RPMI8226 (cell line): ENCODE measurements at regions not wholly inside any gene's neighbourhood (a gene's known extent, or its start where the extent isn't known, plus 50 kb on each side); places are given as distances from the start of the nearest gene placed in this dataset.

Experiments used
- DNase-seq: peaks from one replicate; pipeline ENCODE4 v3.0.0-alpha.2; 2015

DNA sequence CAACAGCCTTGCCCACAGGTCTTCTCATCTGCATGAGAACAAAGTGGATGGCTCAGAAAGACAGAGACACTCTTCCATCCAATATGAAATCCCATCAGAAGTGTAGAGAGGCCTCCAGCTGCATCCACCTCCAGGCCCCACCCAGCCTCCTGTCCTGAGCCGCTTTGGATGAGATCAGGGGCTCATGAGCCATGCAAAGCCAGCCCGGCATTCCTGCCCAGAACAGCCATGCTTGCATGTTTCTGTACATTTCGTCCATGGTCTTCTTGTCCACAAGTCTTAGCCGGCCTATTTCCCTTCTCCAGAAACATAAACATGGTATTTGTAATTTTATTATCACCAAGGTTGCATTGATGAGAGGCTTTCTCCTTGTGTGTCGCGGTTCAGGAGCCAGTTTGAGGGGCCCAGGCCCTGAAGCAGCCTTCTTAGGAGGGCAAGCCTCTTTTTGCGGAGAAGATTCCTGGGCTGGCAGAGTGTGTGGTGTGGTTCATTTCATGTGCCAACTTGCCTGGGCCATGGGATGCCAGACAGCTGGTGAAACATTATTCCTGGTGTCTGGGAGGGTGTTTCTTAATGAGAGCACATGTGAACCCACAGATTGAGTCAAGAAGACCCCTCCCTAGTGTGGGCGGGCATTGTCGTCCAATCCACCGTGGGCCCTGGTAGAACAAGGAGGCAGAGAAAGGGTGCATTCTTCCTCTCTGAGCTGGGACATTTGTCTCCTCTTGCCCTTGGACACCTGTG, 928.9 kb downstream of the TBC1D22A start:
- no peak for DNase-seq

DNA sequence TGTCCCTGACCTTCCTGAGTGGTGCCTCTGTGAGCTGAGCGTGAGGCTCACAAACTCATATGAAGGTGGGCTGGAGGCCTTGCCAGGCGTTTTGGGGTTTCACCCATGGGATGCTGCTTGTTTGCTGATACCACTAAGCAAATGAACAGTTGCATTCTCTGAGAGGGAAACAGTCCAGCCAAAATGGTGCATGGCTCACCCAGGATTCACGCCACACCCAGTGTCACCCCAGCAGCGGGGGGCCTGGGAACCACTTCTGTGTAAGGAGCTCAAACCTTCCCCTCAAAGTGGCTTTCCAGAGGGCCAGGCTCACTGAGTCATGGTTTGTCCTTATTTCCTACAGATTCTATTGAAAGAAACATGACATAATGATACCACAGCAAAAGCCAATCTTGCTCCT, 928.1 kb downstream of the TBC1D22A start:
- no peak for DNase-seq

DNA sequence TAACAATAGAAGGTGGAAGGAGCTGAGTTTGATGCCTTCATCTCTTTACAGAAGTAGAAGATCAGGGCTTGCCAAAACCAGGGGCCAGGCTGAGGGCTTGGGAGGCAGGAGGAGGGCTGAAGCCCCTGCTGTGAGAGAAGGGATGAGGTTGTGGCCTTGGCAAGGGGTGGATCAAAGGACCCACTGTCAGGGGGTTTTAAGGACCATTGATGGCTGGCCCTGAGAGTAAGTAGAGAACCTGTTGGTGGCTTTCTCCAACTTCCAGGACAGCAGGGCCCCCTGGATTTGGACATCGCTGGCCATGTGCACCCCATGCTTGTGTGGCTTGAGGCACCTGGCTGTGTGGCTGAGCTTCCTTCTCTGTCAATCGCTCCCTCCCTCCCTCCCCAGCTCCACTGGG, 927.7 kb downstream of the TBC1D22A start:
- no peak for DNase-seq

DNA sequence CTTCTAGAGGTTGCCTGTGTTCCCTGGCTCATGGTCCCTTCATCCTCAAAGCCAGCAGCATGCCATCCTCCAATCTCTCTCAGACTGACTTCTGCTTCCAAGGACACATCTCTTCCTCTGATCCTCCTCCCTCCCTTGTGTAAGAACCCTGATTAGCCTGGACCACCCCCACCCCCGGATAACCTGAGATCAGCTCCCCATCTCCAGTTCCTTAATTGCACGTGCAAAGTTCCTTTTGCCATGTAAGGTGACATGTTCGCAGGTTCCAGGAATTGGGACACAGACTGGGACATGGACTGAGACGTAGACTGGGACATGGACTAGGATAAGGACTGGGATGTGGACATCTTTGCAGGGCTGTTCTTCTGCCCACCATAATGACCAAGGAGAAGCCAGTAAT, 925.3 kb downstream of the TBC1D22A start:
- DNase-seq = no peak

DNA sequence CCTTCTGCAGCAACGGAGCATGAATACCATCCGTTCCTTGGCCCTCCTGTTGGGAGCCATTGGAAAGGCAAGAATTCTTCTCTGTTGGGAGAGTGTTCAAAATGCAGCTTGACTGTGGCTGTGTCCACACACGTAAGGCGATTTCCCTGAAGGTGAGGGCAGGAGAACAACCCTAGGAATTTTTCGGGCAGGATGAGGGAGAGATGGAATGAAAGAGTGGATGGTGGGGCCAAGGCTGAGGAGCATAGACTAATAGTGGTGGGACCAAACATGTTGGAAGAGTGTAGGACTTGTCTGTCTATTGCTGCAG, 924.9 kb downstream of the TBC1D22A start:
- no peak for DNase-seq

DNA sequence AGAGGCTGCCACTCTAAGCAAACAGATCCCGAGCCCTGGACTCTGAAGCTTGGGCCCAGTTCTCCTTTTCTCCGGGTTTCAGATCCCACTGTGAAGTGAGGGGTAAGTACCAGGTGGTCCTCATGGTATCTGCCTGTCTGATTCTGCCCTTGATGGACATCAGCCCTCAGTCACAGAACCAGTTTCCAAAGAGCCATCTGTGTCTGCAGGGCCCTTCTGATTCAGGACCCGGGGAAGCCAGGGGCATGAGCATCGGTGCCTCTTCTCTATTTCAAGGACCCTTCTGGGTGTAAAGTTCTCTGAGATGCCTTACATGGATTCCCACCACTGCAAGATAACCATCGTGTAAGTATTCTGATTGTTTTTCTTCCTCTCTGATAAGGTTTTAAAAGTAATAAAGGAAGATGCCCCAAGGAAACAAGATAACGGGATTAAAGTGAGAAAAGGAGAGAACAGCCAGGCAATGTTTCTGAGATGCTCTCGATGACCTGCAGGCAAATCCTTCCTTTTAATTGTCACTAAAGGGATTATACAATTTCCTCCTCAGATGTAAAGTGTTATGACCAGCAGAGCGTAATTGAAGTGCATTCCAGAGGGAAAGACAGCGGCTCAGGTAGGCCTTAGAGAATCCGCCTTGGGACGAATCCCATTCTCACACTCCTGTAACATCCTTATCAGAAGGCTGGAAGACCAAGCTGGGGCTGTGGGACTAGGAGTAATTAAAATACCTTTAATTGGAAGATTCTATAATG, 924.3 kb downstream of the TBC1D22A start:
- no peak for DNase-seq

DNA sequence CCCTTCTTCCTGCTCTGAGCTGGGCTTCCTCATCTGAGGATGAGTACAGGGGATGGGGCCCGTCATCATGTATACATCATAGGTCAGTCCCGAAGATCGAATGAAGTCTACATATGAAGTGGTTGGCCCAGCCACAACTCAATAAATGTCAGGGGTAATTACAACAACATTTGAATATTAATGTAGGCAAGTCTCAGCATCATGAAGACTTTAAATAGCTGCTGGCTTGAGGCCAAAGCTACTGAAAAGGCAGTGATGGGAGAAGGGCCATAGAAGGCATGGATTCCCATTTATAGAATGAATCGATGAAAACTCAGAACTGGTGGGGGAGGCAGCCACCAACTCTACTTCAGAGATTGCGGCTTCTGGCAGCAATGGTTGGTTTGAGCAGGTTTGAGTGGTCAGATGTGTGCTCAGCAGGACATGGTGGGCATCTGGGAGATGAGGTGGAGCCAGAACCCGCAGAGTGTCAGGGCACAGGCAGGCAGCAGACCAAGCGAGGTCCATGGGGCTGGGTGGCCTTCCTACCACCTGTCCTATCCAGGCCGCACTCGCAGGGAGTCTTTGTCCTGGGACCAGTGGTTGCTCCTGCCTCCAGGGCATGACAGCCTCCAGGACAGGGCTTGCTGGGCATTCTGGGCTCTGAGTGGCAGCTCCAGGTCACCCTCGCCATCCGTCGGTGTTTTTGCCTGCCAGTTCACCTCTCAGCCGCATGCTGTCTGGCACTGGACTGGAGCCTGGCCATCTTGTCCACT, 919.1 kb downstream of the TBC1D22A start:
- DNase-seq = no peak

DNA sequence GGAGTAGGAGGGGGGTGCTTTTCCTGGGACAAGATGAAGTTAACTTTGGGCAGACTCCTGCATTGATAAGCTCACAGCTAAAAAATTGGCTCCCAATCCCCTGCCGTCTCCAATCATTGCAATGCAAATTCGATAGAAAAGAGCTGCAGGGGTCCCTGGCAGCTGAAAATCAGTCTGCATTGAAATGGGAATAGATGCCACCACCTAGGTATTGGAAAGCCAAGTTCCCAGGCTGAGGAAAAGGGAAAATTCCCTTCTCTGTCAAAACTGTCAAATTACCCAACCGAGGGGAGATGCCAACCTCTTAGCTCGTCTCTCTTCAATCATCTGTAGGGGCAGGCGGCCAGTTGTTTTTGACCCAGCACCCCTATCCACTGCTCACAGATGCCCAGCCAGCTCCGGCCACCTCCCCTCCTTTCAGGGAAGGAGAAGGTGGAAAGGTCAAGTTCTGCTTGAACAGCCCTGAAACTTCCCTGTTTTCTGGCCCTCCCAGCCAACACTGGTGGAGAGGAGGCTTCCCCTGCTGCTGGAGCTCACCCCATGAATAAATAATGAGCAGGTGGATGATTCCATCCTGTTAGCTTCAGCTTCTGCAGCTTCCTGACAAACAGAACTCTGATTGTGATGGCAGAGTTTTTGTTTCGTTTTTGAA, 916.3 kb downstream of the TBC1D22A start:
- no peak for DNase-seq

DNA sequence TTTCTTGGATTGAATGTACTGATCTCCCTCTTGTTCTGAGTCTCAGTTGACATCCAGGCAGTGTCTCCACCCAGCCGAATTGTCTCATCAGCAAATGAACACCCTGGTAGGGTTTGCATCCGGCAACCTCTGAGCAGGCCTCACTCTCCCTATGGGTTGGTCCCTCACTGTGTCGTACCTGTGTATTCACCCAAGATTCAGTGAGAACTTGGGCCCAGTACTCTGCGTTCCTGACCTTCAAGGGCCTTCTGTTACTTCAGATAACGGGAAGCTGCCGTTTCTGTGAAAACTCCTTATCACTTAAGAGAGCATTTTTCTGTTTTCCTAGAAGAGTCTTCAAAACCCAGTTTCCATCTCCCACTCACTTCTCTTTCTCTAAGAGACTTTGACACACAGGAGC, 915.6 kb downstream of the TBC1D22A start:
- DNase-seq = no peak

DNA sequence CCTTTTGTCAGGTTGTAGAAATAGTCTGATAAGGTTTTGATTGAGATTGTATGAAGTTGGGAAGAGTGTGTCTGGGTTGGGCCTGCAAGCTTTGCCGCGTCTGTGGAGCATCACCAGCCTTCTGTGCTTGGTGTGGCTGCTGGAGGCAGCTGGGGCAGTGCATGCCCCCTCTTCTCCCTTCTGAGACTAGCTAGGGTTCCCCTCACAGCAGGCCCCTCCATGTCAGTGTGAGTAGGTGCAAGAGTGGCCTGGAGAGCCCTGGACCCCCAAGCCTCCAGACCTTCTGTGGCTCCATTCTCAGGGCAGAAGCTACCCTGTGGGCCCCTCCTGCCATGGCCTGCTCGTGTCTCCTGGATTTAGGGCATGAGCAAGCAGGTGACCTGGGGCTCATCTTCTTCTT, 914.2 kb downstream of the TBC1D22A start:
- DNase-seq = no peak

DNA sequence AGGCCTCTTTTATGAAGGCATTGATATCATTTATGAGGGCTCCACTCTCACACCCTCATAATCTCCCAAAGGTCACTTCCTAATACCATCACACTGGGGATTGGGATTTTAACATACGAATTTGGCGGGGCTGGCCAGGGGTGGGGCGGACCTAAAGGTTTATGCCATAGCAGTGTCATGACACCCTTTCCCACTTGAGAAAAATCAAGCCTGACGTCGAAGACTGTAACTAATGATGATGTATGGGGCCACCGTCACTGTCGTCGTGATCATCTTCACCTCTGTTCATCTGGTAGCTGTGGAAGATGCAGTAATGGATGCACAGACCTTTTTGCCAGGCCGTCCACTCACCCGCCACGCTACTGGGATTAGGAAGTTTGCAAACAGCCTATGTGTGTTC, 912.1 kb downstream of the TBC1D22A start:
- no peak for DNase-seq

DNA sequence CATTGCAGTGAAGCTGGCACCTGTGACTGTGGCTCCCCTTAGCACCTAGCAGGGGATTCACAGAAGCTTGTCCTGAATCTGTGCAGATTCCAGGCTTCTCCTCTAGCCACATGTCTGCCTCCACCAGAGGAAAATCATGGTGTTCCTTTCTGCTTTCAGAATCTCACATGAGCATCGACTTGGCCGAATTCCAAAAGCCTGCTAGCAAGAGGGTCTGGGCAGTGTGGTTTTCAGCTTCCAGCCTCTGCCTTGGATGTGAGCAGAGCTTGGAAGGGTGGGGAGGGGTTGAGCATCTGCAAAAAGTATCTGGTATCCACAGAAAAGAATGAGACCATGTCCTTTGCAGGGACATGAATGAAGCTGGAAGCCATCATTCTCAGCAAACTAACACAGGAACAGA, 911.1 kb downstream of the TBC1D22A start:
- DNase-seq = no peak

DNA sequence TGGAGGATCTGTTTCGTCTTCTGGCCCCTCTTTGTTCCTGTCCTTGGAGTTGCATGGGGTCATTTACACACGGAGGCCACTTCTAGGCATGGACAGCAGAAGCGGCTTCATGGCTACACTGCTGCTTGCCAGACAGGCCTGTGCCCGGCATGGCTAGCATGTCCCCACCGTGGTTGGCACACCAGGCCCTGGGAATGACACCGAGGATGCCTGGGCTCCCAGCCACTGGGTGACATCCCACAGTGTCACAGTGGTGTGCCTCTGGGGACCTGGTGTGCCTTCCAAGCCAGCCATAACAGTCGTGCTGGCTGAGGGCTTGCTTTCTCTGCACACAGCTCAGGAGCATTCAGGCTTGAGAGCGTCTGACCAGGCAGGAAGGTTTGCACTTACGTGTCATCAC, 910.1 kb downstream of the TBC1D22A start:
- no peak for DNase-seq

DNA sequence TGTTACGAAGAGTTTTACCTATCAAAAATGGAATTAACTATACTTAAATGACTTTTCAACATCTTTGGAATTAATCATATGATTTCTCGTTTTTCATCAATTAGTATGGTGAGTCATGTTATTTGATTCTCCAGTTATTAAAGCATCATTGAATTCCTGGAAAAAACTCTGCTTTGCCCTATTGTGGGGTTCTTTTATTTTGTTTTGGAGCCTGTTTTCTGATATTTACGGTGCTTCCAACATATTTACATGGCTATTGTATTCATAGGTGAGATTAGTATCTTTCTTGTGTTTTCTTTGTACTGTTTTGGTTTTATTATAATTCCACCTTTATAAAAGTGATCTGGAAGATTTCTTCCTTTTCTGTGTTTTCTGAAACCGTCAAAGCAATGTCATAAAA, 902.7 kb downstream of the TBC1D22A start:
- DNase-seq = no peak

DNA sequence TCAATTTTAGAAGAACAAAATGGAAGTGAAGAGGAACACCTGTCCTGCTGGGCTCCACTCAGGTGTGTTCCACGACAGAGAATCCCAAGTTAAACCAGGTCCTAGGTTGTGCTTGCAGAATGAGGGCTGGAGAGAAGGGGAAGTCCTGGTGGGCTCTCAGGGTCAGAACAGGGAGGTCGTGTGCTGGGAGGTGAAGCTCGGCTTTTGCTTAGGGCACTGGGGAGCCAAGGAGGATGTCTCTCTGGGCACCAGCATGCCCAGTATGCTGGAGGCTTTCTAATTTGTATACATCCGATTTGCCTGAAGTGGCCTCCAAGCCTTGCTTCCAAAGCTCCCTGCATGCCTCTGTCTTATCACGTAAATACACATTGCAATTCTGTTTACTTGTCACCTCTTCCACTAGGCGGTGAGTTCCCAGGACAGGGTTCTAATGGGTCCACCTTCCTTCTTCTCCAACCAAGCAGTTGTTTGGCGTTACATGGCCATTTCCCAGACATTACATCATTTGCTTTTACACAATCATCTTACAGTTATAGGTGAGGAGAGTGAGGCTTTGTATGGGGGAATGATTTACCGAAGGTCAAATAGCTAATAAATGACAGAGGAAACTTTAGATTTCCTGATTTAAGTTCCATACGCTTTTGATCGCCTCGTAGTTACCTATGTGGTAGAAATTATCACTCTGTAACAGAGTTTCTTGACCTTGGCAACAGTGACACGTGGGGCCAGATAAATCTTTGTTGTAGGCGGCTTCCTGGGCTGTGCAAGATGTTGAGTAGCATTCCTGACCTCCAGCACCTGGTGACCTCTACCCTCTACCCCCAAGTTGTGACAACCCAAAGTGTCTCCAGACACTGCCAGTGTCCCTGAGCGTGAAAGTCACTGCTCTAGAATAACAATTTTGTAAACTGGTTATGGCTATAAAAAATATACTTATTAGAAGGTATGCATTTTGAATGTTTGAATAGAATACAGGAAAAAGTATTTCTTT, 901.5 kb downstream of the TBC1D22A start:
- DNase-seq = no peak

DNA sequence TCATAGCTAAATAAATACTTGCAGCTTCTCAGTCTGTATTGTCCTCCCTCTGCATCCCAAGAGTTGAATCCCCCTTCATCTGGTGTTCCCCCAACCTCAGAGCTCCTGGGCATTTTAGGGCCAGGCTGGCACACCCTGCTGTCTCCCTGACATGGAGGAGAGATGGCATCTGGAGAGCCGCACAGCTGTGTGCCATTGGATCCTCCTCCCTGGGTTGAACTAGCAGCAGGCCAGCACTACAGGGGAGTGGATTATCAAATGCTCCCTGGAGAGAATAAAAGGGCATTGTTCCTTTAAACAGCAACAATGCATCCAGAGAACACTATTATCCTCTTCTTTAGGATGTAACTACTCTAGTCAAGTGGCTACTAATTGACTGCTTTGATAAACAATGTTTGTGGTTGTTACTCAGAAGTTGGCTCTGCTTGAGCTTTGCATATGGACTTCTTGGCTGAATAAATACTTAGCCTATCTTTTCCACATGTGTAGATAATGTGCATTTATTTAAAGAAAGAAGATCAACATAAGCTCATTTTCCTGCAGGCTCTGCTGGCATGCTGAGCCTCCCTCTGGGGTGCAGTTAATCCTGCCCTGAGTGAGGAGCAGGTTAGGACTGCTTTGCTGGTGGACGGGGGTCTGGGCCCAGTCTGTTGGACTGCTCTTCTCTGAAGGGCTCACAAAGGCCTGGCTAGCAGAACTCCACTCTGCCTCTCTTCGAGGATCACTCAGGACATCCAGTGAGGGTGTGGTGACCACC, 897.2 kb downstream of the TBC1D22A start:
- DNase-seq = no peak

DNA sequence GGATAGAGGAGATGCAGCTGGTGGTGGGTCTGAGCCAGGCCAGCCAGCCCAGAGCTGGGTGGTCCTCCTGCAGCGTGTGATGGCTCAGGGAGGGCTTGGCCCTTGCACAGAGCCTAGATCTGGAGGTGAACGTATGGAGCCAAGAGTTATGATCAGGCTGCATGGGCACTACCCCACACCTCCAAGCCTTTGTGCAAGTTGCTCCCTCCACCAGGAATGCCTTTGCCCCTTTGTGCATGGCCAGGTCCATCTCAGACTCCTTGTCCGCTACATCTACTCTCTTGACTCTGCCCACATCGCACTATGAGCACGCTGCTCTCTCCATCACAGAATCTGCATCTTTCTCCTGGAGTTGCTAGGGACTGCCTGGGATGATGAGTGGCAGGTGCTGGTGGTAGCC, 895.7 kb downstream of the TBC1D22A start:
- DNase-seq = no peak

DNA sequence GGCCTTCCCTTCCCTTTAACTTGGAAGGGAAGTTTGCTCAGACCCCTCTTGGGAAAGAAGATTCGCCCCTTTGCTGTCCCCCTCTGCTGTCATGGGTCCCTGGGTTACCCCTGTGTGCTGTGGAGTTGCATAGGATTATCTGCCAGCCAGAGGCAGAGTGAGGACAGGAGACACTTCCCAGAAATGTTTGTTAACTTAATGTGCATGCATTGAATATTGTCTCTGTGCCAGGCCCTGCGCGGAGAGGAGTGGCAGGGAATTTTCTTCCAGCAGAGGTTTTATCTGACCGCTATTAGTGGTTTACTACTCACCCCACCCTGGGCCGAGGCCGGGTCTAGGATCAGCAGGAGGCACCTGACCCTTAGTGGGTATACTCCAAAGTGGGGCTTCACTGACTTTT, 894.8 kb downstream of the TBC1D22A start:
- no peak for DNase-seq

DNA sequence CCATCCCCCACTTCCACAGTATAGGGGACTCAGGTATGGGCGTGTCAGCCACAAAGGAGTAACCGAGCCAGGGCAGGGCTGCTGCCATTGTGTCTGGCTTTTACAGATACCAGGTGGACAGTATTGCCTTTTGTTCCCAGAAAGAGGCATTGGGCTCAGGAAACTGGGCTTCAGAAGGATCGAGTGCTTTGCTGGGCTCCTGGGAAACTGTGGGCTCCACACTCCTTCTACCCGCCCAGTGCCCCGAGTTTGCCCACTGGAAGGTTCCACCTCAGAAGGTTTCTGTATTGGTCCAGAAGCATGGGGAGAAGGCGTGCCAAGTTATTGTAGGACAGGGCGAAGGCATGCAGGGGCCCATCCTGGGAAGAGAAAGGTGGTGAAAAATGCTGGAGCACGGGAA, 894.4 kb downstream of the TBC1D22A start:
- no peak for DNase-seq

DNA sequence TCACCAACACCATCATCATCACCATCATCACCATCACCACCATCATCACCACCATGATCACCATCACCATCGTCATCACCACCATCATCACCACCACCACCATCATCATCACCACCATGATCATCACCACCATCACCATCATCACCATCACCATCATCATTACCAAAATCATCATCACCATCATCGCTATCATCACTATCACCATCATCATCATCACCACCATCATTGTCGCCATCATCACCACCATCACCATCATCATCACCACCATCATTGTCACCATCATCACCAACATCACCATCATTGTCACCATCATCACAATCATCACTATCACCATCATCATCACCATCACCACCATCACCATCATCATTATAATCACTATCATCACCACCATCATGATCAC, 893.5 kb downstream of the TBC1D22A start:
- DNase-seq = no peak

DNA sequence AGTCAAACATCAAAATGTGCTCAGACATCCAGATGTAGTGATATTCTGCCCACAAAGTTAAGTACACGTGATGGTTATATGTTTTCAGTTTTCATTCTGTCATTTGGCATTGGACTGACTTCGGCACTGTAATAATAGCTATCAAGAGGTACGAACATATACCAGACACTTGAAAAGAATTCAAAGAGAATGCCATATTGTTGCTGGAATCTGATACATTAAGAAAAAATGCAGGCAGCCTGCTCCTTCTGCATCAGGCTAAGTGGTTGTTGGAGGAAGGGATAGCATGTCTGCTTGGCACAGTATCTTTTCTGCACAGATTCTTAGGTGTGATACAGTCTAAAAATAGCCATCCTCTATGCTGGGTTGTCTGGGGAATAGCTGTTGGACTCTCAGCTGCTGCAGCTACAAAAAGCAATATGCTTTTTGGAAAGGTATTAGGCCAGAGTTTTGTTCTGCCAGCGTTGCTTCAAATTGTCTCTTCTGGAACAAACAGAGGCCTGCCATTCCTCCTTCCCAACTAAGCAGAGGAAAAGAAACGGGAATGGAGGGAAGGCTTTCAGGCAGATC, 892.6 kb downstream of the TBC1D22A start:
- DNase-seq = no peak
